Stimulated activated CD8-positive, alpha-beta memory T cell treated with anti-CD3 and anti-CD28 coated beads, Interleukin-12 subunit alpha, Interleukin-12 subunit beta, amount 100 ng/mL, for 24 hours (primary cell): ENCODE measurements at regions not wholly inside any gene's neighbourhood (a gene's known extent, or its start where the extent isn't known, plus 50 kb on each side); places are given as distances from the start of the nearest gene placed in this dataset.

Experiments
- DNase-seq: peaks from one replicate; pipeline ENCODE4 v3.0.0-alpha.2; 2020; ENCODE audit errors: extremely low read depth

- no peak for DNase-seq
Measured at GRCh38 chr3:109902549-109902948, 565.2 kb upstream of the DPPA4 start.

GRCh38 chr3:109903100-109903499 lies 565.8 kb upstream of the DPPA4 start:
- no peak for DNase-seq

GRCh38 chr3:109910772-109911171 lies 573.4 kb upstream of the DPPA4 start:
- no peak for DNase-seq

- no peak for DNase-seq
Measured at GRCh38 chr3:109918740-109919139, 581.4 kb upstream of the DPPA4 start.

GRCh38 chr3:109920749-109921148 lies 583.4 kb upstream of the DPPA4 start:
- DNase-seq: no peak

- no peak for DNase-seq
Measured at GRCh38 chr3:109921509-109921908, 584.2 kb upstream of the DPPA4 start.

- no peak for DNase-seq
Measured at GRCh38 chr3:109922856-109923255, 585.5 kb upstream of the DPPA4 start.

- no peak for DNase-seq
Measured at GRCh38 chr3:109923431-109923830, 586.1 kb upstream of the DPPA4 start.

GRCh38 chr3:109924196-109924595 lies 586.9 kb upstream of the DPPA4 start:
- no peak for DNase-seq

GRCh38 chr3:109926376-109926775 lies 589.0 kb upstream of the DPPA4 start:
- DNase-seq: no peak

GRCh38 chr3:109927161-109927560 lies 589.8 kb upstream of the DPPA4 start:
- no peak for DNase-seq

- DNase-seq: no peak
Measured at GRCh38 chr3:109927726-109928125, 590.4 kb upstream of the DPPA4 start.

GRCh38 chr3:109930582-109930981 lies 593.2 kb upstream of the DPPA4 start:
- DNase-seq: no peak

GRCh38 chr3:109933576-109933975 lies 596.2 kb upstream of the DPPA4 start:
- DNase-seq: no peak

- DNase-seq: no peak
Measured at GRCh38 chr3:109939817-109940216, 602.5 kb upstream of the DPPA4 start.

GRCh38 chr3:109943181-109943580 lies 605.8 kb upstream of the DPPA4 start:
- DNase-seq: no peak

GRCh38 chr3:109944836-109945235 lies 607.5 kb upstream of the DPPA4 start:
- no peak for DNase-seq

GRCh38 chr3:109952924-109953323 lies 615.6 kb upstream of the DPPA4 start:
- DNase-seq: no peak

GRCh38 chr3:109963831-109964230 lies 626.5 kb upstream of the DPPA4 start:
- DNase-seq: no peak

- no peak for DNase-seq
Measured at GRCh38 chr3:109973733-109974132, 636.4 kb upstream of the DPPA4 start.

- DNase-seq: no peak
Measured at GRCh38 chr3:109977897-109978296, 640.6 kb upstream of the DPPA4 start.

- DNase-seq: no peak
Measured at GRCh38 chr3:109982201-109982600, 644.9 kb upstream of the DPPA4 start.

GRCh38 chr3:109984976-109985375 lies 647.6 kb upstream of the DPPA4 start:
- DNase-seq: no peak

- DNase-seq: no peak
Measured at GRCh38 chr3:109985943-109986555, 648.7 kb upstream of the DPPA4 start.
